Skeletal muscle satellite cell (primary cell): ENCODE measurements at regions not wholly inside any gene's neighbourhood (a gene's known extent, or its start where the extent isn't known, plus 50 kb on each side); places are given as distances from the start of the nearest gene placed in this dataset.

Experiments used
- H3K27me3 ChIP-seq: 2 replicates; pipeline ENCODE4 v1.7.0; 2013; ENCODE audit warnings: low read length; ENCODE audit not compliant: control insufficient read depth, insufficient read depth
- H3K36me3 ChIP-seq: 2 replicates; pipeline ENCODE4 v1.7.0; 2013; ENCODE audit warnings: mild to moderate bottlenecking, control low read depth, low read length; ENCODE audit not compliant: insufficient read depth
- H3K4me1 ChIP-seq: 2 replicates; pipeline ENCODE4 v1.7.0; 2013; ENCODE audit warnings: low read length; ENCODE audit not compliant: control insufficient read depth, insufficient read depth
- H3K4me2 ChIP-seq: 2 replicates; pipeline ENCODE4 v1.7.0; 2013; ENCODE audit warnings: mild to moderate bottlenecking, low read length
- H3K4me3 ChIP-seq: 2 replicates; pipeline ENCODE4 v1.7.0; 2013; ENCODE audit warnings: low read length
- H3K9ac ChIP-seq: 2 replicates; pipeline ENCODE4 v1.7.0; 2013; ENCODE audit warnings: mild to moderate bottlenecking, low read depth, low read length, moderate library complexity
- H3K9me3 ChIP-seq: replicated peaks from 2 replicates; pipeline ENCODE4 v1.7.0; 2013; ENCODE audit warnings: mild to moderate bottlenecking, control low read depth, low read length

- H3K4me1 ChIP-seq: peaks cover 6% of the 10 kb centered on the region
These were observed 511.1 kb downstream of the PSAT1 start for GRCh38 chr9:78808048-78808447.

GRCh38 chr9:78811622-78812276 is 514.8 kb downstream of the PSAT1 start:
- no peaks in the 10 kb centered on the region for H3K27me3 ChIP-seq

More at GRCh38 chr9:78808048-78808447, 511.1 kb downstream of the PSAT1 start:
- no peaks in the 10 kb centered on the region for H3K36me3 ChIP-seq
- H3K9ac ChIP-seq: no peak overlapping the region
- no peaks in the 10 kb centered on the region for H3K27me3 ChIP-seq
- H3K4me2 ChIP-seq: no peak overlapping the region
- H3K4me3 ChIP-seq: no peak overlapping the region
- H3K9me3 ChIP-seq: no peaks in the 10 kb centered on the region

DNA sequence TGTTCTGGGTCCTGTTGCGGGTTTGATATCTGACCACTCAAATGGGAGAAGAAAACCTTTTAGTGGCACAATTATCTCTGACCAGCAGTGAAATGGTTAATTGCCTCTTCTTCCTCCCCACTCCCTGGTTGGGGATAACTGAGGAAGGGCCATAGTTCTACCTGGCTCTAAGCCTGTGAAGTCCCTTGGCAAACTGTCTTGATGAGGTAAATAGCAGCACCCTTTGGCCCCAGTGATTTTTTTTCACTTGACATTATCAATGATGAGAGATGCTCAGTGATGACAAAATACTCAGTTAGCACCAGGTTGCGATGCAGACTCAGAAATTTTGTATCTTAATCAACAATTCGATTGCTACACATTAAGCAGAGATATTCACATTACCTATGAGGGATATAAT is 515.7 kb downstream of the PSAT1 start:
- Histone ChIP-seq H3K4me2 (no peak overlapping the region), H3K9me3 (no peaks in the 10 kb centered on the region), H3K27me3 (no peaks in the 10 kb centered on the region), H3K4me3 (no peak overlapping the region), H3K36me3 (no peaks in the 10 kb centered on the region), H3K9ac (no peak overlapping the region), H3K4me1 (peaks cover 6% of the 10 kb centered on the region)

More at GRCh38 chr9:78811622-78812276, 514.8 kb downstream of the PSAT1 start:
- Histone ChIP-seq H3K4me2 (no peak overlapping the region), H3K9ac (no peak overlapping the region), H3K4me1 (peaks cover 6% of the 10 kb centered on the region), H3K4me3 (no peak overlapping the region), H3K36me3 (no peaks in the 10 kb centered on the region), H3K9me3 (no peaks in the 10 kb centered on the region)

DNA sequence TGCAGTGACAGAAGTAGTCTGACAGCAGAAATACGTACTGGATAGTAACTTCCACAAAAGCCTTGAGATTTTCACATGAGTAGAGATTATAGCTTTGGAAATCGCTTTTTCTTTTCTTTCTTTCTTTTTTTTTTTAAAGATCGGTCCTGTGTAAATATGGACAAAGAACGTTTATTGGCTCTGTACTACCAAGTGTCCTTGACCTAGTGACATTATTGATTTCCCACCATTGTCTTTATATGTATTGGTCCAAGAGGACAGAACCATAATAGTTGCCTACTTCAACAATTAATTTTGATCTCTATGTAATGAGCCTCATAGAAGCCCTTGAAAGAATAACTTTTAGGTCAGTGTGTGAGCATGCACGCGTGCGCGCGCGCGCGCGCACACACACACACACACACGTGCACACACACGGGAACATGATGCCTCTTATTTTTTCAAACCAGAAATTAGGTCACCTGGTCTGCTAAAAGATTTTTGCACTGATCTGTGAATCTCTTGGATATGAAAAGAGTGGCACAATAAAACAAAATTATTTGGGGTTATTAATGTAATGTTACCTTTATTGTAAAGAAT is 516.8 kb downstream of the PSAT1 start:
- peaks cover 6% of the 10 kb centered on the region for H3K4me1 ChIP-seq
- no peaks in the 10 kb centered on the region for H3K36me3 ChIP-seq
- H3K9me3 ChIP-seq: no peaks in the 10 kb centered on the region
- H3K27me3 ChIP-seq: no peaks in the 10 kb centered on the region
- H3K9ac ChIP-seq: no peak overlapping the region
- H3K4me3 ChIP-seq: no peak overlapping the region
- H3K4me2 ChIP-seq: no peak overlapping the region

- H3K9ac ChIP-seq: no peak overlapping the region
- peak overlapping the region; percentile 15 for H3K4me3 ChIP-seq
- H3K4me1 ChIP-seq: no peaks in the 10 kb centered on the region
- H3K4me2 ChIP-seq: peak overlapping the region; percentile 46
- H3K36me3 ChIP-seq: no peaks in the 10 kb centered on the region
- no peaks in the 10 kb centered on the region for H3K9me3 ChIP-seq
- H3K27me3 ChIP-seq: no peaks in the 10 kb centered on the region
These were observed 524.3 kb downstream of the PSAT1 start for GRCh38 chr9:78821126-78821822.

DNA sequence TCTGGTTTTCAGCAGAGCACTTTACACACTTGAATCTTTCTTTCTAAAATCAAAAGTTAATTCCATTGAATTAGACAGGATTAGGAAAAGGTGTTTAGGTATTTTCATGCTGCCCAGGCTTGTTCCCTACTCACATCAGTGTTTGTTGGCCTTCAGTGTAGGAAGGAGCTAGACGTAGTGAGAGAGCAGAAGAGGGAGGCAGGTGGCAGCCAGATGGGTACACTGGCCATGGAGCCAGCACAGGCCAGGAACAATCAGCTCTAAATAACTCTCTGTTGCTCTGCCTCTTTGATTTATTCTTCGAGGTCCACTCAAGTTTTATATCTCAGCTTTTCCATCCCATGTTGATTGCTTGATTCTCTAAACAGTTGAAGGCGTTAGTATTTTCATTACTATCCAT is 529.6 kb downstream of the PSAT1 start:
- H3K27me3 ChIP-seq: no peaks in the 10 kb centered on the region
- H3K4me2 ChIP-seq: no peak overlapping the region
- H3K36me3 ChIP-seq: no peaks in the 10 kb centered on the region
- no peak overlapping the region for H3K9ac ChIP-seq
- no peak overlapping the region for H3K4me3 ChIP-seq
- H3K4me1 ChIP-seq: peaks cover 2% of the 10 kb centered on the region
- H3K9me3 ChIP-seq: no peaks in the 10 kb centered on the region

GRCh38 chr9:78828521-78828920 is 531.6 kb downstream of the PSAT1 start:
- Histone ChIP-seq H3K27me3 (no peaks in the 10 kb centered on the region), H3K36me3 (no peaks in the 10 kb centered on the region), H3K4me3 (no peak overlapping the region), H3K4me1 (peaks cover 10% of the 10 kb centered on the region), H3K9me3 (no peaks in the 10 kb centered on the region), H3K9ac (no peak overlapping the region), H3K4me2 (no peak overlapping the region)

GRCh38 chr9:78830301-78830700 is 533.4 kb downstream of the PSAT1 start:
- Histone ChIP-seq H3K9me3 (no peaks in the 10 kb centered on the region), H3K4me1 (peaks cover 10% of the 10 kb centered on the region), H3K9ac (no peak overlapping the region), H3K27me3 (no peaks in the 10 kb centered on the region), H3K4me2 (no peak overlapping the region), H3K36me3 (no peaks in the 10 kb centered on the region), H3K4me3 (no peak overlapping the region)

DNA sequence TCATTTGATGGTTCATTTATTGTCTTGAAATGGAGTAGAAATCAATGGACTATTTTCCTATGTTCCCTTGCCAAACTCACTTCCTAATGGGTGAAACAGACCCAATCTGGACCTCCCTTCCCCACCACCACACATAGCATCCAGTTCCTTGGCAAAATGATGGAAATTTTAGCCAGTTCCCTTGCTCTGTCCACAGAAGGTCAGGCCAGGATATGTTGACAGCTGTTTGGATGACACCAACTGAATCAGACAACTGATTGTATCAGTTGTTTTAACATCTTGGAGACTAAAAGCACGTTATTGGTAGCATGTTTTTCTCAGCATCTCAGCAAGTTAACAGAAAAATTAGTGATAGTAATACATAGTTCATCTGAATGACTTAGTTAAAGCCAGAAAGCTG is 534.8 kb downstream of the PSAT1 start:
- no peaks in the 10 kb centered on the region for H3K36me3 ChIP-seq

DNA sequence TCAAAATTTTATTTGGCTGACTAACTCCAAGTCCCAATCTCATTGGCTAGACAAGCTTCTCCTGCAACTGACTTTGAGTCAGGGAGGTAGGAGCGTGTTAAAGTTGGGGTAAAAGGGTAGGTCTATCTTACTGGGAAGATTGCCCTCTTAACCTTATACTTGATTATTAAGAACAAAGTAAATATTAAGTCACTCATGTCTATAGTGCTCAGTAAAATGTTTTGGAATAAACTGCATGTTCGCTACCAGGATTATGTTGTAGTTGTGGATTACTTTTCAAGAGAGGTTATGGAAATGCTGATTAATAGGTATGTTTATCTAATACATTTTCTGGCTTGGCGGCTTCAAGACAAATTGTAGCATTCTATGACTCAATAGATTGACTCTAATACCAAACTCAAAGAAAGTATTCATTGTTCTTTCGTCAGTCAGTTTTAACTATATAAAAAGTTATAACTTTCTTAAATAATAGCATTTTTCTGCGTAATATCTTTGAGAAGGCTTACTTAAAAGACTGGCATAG is 539.1 kb downstream of the PSAT1 start:
- Histone ChIP-seq H3K4me2 (no peak overlapping the region), H3K4me1 (peaks cover 10% of the 10 kb centered on the region), H3K9ac (no peak overlapping the region), H3K9me3 (no peaks in the 10 kb centered on the region), H3K27me3 (no peaks in the 10 kb centered on the region), H3K36me3 (no peaks in the 10 kb centered on the region), H3K4me3 (no peak overlapping the region)

More for the DNA sequence above, 534.8 kb downstream of the PSAT1 start:
- Histone ChIP-seq H3K27me3 (no peaks in the 10 kb centered on the region), H3K4me3 (no peak overlapping the region), H3K4me1 (peaks cover 10% of the 10 kb centered on the region), H3K9me3 (no peaks in the 10 kb centered on the region), H3K9ac (no peak overlapping the region), H3K4me2 (no peak overlapping the region)

DNA sequence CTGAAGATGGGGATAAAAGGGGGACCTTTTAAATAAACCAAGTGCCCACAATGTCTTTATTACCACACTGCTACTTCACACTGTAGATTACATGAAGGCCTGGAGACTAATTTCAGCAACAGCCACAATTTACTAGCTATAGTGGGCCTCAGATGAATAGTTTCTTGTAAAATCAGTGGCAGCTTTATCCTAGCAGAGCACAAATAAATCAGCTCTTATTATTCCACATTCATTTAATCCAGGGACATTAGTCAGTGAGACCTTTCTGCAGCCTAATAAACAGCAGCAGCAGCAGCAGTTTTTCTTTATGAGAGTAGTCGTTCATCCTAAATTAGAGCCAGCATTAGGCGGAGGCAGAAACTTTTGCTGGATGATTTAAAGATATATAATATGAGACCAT is 542.3 kb downstream of the PSAT1 start:
- H3K4me3 ChIP-seq: no peak overlapping the region
- H3K27me3 ChIP-seq: no peaks in the 10 kb centered on the region
- no peak overlapping the region for H3K9ac ChIP-seq
- H3K36me3 ChIP-seq: no peaks in the 10 kb centered on the region
- no peak overlapping the region for H3K4me2 ChIP-seq
- H3K4me1 ChIP-seq: no peaks in the 10 kb centered on the region
- no peaks in the 10 kb centered on the region for H3K9me3 ChIP-seq
